ENCODE measurements at regions not wholly inside any gene's neighbourhood (a gene's known extent, or its start where the extent isn't known, plus 50 kb on each side); places are given as distances from the start of the nearest gene placed in this dataset.

GRCh38 chr21:28746166-28746565 is 246.5 kb downstream of the LTN1 start:
- no peak for DNase-seq

DNA sequence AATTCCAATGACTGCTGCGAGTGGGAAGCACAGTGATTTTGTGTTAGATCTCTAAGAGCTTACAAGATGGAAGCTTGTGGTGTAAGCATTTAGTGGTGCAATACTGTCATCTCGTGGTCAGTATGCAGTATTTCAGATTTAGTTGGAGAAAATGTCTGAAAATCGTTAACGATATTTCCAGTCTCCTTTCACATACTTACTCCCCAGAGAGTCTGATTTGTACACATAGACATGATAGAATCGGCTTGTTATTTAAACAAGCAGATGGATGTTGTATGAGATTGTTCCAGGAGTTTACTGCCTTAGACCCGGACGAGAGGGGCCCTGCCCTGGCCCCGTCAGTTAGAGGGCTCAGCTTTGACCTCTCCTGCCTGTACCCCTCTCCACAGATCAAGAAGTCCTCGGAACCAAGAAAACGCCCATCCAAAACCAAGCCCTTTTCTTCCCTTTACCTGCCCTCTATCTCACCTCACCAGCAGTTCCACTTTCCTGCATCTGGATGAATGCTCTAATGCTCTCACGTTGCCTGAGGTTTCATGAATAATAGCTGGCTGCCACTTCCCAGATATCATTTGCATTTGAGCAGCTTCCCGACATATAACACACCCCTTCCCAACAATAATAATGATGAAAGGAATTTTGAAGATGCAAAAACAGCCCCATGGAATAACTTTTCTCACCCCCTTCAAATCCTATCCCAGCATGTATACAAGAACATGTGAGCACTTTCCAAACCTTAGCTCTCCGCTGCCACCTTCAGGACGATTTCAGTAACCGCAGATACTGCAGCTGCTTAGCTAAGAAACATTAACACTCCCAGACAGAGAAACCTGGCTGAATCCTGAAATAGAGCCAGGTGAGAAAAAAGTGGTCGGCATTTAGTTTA is 247.3 kb downstream of the LTN1 start:
- peak; percentile 77 for DNase-seq

DNA sequence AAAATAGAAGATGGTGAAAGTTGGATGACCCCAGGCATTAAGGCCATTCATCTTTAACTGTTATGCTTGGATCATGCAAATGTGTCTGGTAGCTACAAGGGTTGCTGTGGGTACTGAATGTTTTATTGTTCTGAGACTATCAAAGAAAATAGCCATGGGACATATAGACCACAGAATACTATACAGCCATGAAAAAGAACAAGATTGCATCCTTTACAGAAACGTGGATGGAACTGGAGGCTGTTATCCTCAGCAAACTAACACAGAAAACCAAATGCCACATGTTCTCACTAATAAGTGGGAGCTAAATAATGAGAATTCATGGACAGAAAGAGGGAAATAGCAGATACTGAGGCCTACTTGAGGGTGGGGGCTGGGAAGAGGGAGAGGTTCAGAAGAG is 249.0 kb downstream of the LTN1 start:
- DNase-seq = no peak

DNA sequence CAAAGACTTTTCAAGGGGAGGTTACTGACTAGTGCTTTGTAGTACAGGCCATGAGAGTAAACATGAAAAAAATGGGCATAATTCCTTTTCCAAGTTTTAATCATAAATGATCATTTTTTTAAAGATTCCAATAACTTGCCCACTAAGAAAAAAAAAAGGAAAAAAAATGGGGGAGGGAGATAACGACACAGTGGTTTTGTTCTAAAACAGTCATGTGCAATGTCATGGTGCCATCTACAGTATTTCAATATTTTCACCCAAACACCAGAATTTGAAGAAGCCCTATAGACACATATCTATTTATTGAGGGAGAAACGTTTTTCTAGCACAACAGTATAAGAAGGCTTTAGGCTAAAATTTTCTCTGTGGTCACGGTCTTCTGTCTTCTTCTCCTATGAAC is 250.2 kb downstream of the LTN1 start:
- no peak for DNase-seq

- no peak for DNase-seq
These were observed 252.6 kb downstream of the LTN1 start for GRCh38 chr21:28740125-28740524.

DNA sequence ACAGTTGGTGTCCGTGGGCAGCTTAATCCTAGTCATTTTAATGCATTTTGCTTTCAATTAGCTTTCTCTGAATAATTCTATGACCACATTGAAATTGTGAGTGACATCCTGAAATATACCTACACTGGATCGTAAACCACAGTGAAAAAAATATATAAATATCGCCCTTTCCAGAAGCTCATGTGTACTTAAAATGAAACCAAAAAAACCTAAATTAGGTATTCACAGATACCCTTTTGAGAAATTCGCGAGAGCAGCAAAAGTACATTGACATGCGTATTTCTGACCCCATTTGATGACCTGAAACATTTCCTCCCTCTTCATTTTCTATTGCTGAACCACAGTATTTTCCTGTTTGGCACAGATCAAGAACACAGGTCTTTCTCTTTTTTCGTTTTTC is 253.8 kb downstream of the LTN1 start:
- DNase-seq = no peak

GRCh38 chr21:28738420-28738704 is 254.3 kb downstream of the LTN1 start:
- DNase-seq = peak; percentile 45

GRCh38 chr21:28737674-28738419 is 254.8 kb downstream of the LTN1 start:
- peak; percentile 46 for DNase-seq

DNA sequence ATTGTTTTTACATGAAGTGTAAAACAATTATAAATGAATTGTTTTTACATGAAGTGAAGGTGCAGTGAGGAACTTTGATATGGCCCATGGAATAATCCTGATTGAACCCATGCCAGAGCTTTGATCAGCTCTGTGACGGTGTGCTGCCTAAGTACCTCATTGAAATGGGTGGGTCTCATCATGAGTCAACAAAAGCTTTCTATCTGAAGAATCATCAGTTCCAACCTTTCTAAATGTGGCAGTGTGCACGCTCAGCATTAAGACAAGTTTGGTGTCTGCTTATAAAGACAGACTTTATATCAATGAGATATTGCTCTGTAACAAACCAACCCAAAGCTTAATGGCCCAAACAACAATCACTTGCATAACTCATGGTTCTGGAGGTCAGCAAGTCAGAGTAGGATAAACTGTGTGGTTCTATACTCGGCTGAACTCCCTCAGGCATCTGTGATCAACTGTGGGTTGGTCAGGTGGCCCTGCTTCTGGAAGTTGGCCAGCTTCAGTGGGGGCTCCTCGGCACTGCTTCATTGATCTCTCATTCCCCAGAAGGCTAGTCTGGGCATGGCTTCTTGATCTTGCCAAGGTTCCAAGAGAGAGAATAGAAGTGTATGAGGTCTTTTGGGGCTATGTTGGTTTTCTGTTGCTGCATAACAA is 258.0 kb downstream of the LTN1 start:
- no peak for DNase-seq

GRCh38 chr21:28731700-28732321 is 260.9 kb downstream of the LTN1 start:
- no peak for DNase-seq

DNA sequence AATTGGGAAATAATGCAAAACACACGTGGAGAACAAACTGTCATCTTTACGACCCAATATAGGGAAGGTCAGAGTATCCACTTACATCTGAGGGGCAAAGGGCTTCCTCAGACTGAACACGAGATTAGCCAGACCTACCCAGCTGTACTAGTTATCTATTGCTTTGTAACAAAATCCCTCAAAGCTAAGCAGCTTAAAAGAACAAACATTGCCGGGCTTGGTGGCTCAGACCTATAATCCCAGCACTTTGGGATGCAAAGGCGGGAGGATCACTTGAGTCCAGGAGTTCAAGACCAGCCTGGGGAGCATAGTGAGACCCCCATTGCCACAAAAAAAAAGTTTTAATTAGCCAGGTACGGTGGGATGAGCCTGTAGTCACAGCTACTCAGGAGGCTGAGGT is 262.8 kb downstream of the LTN1 start:
- no peak for DNase-seq

- no peak for DNase-seq
These were observed 264.9 kb downstream of the LTN1 start for GRCh38 chr21:28727809-28728208.

DNA sequence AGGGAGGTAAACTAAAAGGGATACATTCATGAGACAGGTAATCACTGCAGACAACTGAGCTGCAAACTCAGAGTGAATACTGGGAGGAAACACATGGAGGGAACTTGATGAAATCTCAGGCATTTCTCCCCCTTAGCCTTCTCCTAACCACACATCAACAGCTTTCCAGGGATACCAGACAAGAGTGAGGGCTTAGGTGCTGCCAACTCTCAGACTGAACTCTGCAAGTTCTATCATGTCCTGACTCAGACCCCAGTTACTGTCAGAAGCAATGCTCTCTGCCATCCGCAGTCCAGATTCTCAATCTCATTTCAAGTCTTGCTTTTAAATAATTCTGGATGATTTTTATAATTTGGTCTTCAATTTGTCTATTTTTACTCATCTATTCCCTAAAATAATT is 267.3 kb downstream of the LTN1 start:
- no peak for DNase-seq

- no peak for DNase-seq
These were observed 269.0 kb downstream of the LTN1 start for GRCh38 chr21:28723646-28724045.

DNA sequence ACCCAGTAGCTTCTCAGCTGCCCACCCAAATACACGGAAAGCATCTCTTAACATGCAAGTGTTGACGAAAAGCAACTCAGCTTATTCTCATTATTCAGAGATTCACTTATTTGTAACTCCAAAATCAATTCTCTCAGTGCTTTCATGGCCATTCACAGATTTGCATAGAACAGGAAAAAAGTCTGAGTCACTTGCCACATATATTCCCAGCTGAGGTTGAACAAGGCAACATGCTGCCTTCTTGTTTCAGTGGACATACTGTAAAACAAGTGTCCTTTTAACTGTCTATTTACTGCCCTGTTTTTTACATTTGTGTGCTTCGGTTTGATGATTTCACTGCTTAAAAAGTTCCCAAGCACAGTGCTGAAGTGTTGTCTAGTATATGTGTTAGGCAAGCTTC is 273.0 kb downstream of the LTN1 start:
- no peak for DNase-seq

DNA sequence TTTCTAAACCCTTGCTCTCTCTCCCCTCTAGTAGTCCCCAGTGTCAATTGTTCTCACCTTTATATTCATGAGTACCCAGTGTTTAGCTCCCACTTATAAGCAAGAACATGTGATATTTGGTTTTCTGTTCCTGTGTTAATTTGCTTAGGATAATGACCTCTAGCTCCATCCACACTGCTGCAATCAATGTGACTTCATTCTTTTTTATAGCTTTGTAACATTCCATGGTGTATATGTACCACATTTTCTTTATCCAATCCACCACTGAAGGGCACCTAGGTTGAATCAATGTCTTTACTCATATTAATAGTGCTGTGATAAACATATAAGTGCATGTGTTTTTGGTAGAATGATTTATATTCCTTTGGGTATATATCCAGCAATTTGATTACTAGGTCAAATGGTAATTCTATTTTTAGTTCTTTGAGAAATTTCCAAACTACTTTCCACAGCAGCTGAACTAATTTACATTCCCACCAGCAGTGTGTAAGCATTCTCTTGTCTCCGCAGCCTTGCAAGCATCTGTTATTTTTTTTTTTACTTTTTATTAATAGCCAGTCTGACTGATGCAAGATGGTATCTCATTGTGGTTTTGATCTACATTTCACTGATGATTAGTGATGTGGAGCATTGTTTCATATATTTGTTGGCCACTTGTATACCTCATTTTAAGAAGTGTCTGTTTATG is 277.8 kb downstream of the LTN1 start:
- no peak for DNase-seq

DNA sequence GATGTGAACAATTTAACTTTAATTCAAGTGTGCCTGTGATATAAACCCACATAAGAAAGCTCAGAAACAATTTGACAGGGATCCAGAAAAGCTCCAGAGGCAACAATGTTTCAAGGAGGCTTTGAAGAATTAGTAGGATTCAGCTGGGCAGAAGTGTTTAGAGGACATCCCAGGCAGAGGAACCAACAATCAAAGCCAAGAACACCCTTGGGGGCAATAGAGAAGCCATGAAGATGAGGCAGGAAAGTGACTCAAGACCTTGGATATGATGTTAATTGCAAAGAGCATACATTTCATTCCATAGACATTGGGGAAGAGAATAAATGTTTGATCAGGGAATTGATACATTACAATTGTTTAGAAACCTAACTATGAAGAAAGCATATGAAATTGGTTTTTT is 280.3 kb downstream of the LTN1 start:
- no peak for DNase-seq

DNA sequence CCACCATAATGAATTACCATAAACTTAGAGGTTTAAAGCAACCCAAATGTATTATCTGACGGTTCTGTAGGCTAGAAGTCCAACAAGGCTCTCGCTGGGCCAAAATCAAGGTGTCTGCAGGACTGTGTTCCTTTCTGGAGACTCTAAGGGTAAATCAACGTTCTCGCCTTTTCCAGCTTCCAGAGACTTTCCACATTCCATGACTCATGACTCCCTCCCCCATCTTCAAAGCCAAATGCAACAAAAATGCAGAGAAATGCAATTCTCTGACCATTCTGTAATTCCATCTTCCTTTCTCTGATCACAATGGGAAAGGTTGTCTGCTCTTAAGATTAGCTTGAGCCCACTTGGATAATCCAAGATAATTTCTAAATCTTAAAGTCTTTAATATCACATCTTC is 287.1 kb downstream of the LTN1 start:
- DNase-seq = no peak

DNA sequence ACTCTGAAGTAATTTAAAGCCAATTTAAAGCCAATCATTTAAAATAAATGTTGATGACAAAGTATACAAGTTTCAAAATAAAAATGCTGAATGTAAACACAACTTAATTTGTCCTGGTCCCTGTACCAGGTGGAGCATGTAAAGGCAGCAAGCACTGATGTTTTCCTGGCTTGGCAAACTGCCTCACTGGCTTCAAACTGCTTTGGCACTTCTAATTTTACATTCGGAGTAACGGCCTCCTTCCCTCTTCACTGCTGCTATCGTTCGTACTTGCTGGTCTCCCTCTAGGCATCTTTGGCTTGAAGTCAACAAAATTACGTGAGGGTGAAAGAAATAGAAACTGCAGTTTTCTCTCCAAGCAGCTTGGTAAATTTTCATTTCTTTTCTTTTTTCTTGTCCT is 287.9 kb downstream of the LTN1 start:
- peak; percentile 52 for DNase-seq

DNA sequence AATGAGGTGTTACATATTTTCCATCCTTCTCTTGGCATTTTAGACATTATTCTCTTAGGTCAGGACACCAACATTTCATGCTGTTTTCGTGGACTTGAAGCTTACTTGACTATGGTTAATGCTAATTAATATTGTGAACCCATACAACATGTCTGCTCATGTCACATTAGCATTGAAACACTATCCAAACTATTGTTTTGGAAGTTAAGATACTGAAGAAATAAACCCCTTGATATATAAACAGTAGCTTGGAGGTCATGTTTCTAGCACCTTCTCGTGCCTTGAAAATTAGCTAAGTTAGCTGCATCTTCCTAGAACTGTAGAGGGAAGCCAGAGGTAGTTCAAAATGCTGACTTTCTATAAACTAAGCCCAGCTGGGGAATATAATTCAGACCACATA is 288.8 kb downstream of the LTN1 start:
- no peak for DNase-seq

DNA sequence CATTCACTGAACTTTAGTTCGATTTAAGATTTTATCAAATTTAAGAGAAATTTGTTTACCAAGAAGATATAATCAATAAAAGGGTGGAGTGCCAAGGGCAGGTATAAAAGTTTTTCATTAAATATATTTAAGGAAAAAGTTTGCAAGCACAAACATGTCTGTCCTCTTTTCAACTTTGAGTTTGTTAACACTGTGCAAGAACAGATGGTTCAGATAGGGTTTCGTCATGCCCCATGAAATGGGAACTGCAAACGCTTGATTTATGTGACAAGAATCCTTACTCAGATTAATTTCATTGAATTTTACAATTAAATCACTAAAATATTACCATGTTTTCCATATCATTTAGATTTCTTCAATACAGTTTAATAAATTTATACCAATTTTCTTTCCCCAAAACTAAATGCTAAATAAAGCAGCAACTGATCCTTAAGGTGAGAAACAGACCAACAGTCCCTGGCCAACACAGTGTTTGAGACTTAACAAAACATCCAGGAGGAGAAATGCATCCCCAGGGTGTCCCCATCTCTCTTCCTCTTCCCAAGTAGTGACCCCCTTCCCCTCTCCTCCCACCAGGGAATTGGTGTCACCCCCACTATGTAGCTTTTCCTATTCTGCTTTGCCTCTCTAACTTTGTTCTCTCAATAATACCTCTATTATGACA is 292.9 kb downstream of the LTN1 start:
- no peak for DNase-seq

- DNase-seq = no peak
These were observed 293.5 kb downstream of the LTN1 start for GRCh38 chr21:28699186-28699585.

All from right forelimb (tissue), 1 donor.